Femur (tissue), 1 donor: ENCODE measurements at regions not wholly inside any gene's neighbourhood (a gene's known extent, or its start where the extent isn't known, plus 50 kb on each side); places are given as distances from the start of the nearest gene placed in this dataset.
"Not testable (repeated sequence)": the region's sequence is repeated elsewhere in the genome, so short reads cannot be mapped to it uniquely, and the experiment has no call there.

Experiments
- DNase-seq: peaks from one replicate; pipeline ENCODE4 v3.0.0-alpha.2; 2017

- no peak for DNase-seq
These were observed 222.7 kb upstream of the HAND2 start for GRCh38 chr4:173752610-173753230.

GRCh38 chr4:173748353-173748752 is 218.3 kb upstream of the HAND2 start:
- no peak for DNase-seq

- no peak for DNase-seq
These were observed 217.7 kb upstream of the HAND2 start for GRCh38 chr4:173747537-173748257.

- no peak for DNase-seq
These were observed 216.4 kb upstream of the HAND2 start for GRCh38 chr4:173746424-173746823.

- DNase-seq: no peak
These were observed 215.7 kb upstream of the HAND2 start for GRCh38 chr4:173745765-173746164.

- no peak for DNase-seq
These were observed 206.8 kb upstream of the HAND2 start for GRCh38 chr4:173736840-173737239.

GRCh38 chr4:173735585-173735984 is 205.6 kb upstream of the HAND2 start:
- no peak for DNase-seq

- no peak for DNase-seq
These were observed 205.0 kb upstream of the HAND2 start for GRCh38 chr4:173735049-173735448.

- no peak for DNase-seq
These were observed 201.2 kb upstream of the HAND2 start for GRCh38 chr4:173731257-173731656.

- no peak for DNase-seq
These were observed 192.0 kb upstream of the HAND2 start for GRCh38 chr4:173722075-173722474.

GRCh38 chr4:173718504-173718903 is 188.5 kb upstream of the HAND2 start:
- DNase-seq: not testable (repeated sequence)

- no peak for DNase-seq
These were observed 187.6 kb upstream of the HAND2 start for GRCh38 chr4:173717581-173717980.

- no peak for DNase-seq
These were observed 184.4 kb upstream of the HAND2 start for GRCh38 chr4:173714456-173714855.

- DNase-seq: no peak
These were observed 183.0 kb upstream of the HAND2 start for GRCh38 chr4:173713026-173713425.

GRCh38 chr4:173707658-173708419 is 177.8 kb upstream of the HAND2 start:
- DNase-seq: no peak

GRCh38 chr4:173704201-173704600 is 174.2 kb upstream of the HAND2 start:
- no peak for DNase-seq

GRCh38 chr4:173703021-173703420 is 173.0 kb upstream of the HAND2 start:
- DNase-seq: no peak

GRCh38 chr4:173700650-173701049 is 170.6 kb upstream of the HAND2 start:
- DNase-seq: no peak

- DNase-seq: no peak
These were observed 169.9 kb upstream of the HAND2 start for GRCh38 chr4:173699841-173700475.

GRCh38 chr4:173698557-173699262 is 168.7 kb upstream of the HAND2 start:
- no peak for DNase-seq

GRCh38 chr4:173697840-173698239 is 167.8 kb upstream of the HAND2 start:
- no peak for DNase-seq

- no peak for DNase-seq
These were observed 166.5 kb upstream of the HAND2 start for GRCh38 chr4:173696551-173696950.

GRCh38 chr4:173696011-173696410 is 166.0 kb upstream of the HAND2 start:
- DNase-seq: no peak
